Ascending aorta (tissue), 2 donors: ENCODE measurements at regions not wholly inside any gene's neighbourhood (a gene's known extent, or its start where the extent isn't known, plus 50 kb on each side); places are given as distances from the start of the nearest gene placed in this dataset.

Experiments used
- DNase-seq, 2 donors: peaks; one replicate each; pipeline ENCODE4 v3.0.0-alpha.2; 2019; ENCODE audit warnings: low spot score in 2 of 2
- H3K27ac ChIP-seq, 2 donors: fragments of 200-600 bp; sonication (generic); one replicate each; pipeline ENCODE4 v1.5.1; 2016 to 2017; ENCODE audit warnings: mild to moderate bottlenecking in 1 of 2
- H3K27me3 ChIP-seq: fragments of 200-600 bp; sonication (generic); one replicate; pipeline ENCODE4 v1.5.1; 2017
- H3K36me3 ChIP-seq, 2 donors: fragments of 200-600 bp; sonication (generic); one replicate each; pipeline ENCODE4 v1.5.1; 2016
- H3K4me1 ChIP-seq, 2 donors: fragments of 200-600 bp; sonication (generic); one replicate each; pipeline ENCODE4 v1.5.1; 2016 to 2017; ENCODE audit warnings: mild to moderate bottlenecking in 1 of 2
- H3K4me3 ChIP-seq, 2 donors: fragments of 200-600 bp; sonication (generic); one replicate each; pipeline ENCODE4 v1.5.1; 2016 to 2017; ENCODE audit warnings: mild to moderate bottlenecking in 1 of 2
- H3K9me3 ChIP-seq, 2 donors: fragments of 200-600 bp; sonication (generic); one replicate each; pipeline ENCODE4 v1.5.1; 2016
- intact Hi-C: fragments of 100-400 bp; cut with DNase I; formaldehyde crosslinking; loops from one replicate; pipeline ENCODE4 v1.15.1; 2023
- TF ChIP-seq, protein P1 (sequence below), 3 experiments: fragments of 200-600 bp in 2 of 3; fragments of 450-650 bp in 1 of 3; sonication (generic) in 2 of 3; IDR thresholded peaks; one replicate each; pipeline ENCODE4 v1.5.1; 2016 to 2019; ENCODE audit warnings: antibody characterized with exemption in 3 of 3, mild to moderate bottlenecking in 1 of 3, moderate library complexity in 1 of 3

- TF ChIP-seq, protein P1, sequence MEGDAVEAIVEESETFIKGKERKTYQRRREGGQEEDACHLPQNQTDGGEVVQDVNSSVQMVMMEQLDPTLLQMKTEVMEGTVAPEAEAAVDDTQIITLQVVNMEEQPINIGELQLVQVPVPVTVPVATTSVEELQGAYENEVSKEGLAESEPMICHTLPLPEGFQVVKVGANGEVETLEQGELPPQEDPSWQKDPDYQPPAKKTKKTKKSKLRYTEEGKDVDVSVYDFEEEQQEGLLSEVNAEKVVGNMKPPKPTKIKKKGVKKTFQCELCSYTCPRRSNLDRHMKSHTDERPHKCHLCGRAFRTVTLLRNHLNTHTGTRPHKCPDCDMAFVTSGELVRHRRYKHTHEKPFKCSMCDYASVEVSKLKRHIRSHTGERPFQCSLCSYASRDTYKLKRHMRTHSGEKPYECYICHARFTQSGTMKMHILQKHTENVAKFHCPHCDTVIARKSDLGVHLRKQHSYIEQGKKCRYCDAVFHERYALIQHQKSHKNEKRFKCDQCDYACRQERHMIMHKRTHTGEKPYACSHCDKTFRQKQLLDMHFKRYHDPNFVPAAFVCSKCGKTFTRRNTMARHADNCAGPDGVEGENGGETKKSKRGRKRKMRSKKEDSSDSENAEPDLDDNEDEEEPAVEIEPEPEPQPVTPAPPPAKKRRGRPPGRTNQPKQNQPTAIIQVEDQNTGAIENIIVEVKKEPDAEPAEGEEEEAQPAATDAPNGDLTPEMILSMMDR (IDR thresholded peaks at IDR 0.05) = no peak
- intact Hi-C loops = no loop called here
- no peak overlapping the region for H3K4me3 ChIP-seq
- no peaks in the 10 kb centered on the region for H3K36me3 ChIP-seq
- DNase-seq = no peak
- no peaks in the 10 kb centered on the region for H3K27me3 ChIP-seq
- no peak overlapping the region for H3K27ac ChIP-seq
- no peaks in the 10 kb centered on the region for H3K4me1 ChIP-seq
- H3K9me3 ChIP-seq = no peaks in the 10 kb centered on the region
These were observed 139.6 kb downstream of the SPATA31D1 start for GRCh38 chr9:82128011-82128696.

- H3K27ac ChIP-seq = no peak overlapping the region
- TF ChIP-seq, protein P1 (IDR thresholded peaks at IDR 0.05) = no peak
- no peak for DNase-seq
- no peaks in the 10 kb centered on the region for H3K4me1 ChIP-seq
- no peak overlapping the region for H3K4me3 ChIP-seq
- no peaks in the 10 kb centered on the region for H3K36me3 ChIP-seq
- no peaks in the 10 kb centered on the region for H3K27me3 ChIP-seq
- no peaks in the 10 kb centered on the region for H3K9me3 ChIP-seq
- intact Hi-C loops = no loop called here
These were observed 141.1 kb downstream of the SPATA31D1 start for GRCh38 chr9:82129708-82130107.

GRCh38 chr9:82130331-82131042 lies 141.9 kb downstream of the SPATA31D1 start:
- no peaks in the 10 kb centered on the region for H3K4me1 ChIP-seq
- TF ChIP-seq, protein P1 (IDR thresholded peaks at IDR 0.05) = no peak
- DNase-seq = no peak
- H3K4me3 ChIP-seq = no peak overlapping the region
- no peak overlapping the region for H3K27ac ChIP-seq
- intact Hi-C loops = no loop called here
- H3K36me3 ChIP-seq = no peaks in the 10 kb centered on the region
- no peaks in the 10 kb centered on the region for H3K9me3 ChIP-seq
- no peaks in the 10 kb centered on the region for H3K27me3 ChIP-seq

DNA sequence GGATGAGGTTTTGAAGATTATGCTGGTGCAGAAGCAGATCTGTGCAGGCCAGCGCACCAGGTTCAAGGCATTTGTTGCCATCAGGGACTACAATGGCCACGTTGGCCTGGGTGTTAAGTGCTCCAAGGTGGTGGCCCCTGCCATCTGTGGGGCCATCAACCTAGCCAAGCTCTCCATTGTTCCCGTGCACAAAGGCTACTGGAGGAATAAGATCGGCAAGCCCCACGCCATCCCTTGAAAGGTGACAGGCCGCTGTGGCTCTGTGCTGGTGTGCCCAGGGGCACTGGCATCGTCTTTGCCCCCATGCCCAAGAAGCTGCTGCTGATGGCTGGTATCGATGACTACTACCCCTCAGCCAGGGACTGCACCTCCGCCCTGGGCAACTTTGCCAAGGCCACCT lies 142.5 kb downstream of the SPATA31D1 start:
- intact Hi-C loops = no loop called here
- H3K9me3 ChIP-seq = no peaks in the 10 kb centered on the region
- H3K36me3 ChIP-seq = no peaks in the 10 kb centered on the region
- TF ChIP-seq, protein P1 (IDR thresholded peaks at IDR 0.05) = no peak
- no peaks in the 10 kb centered on the region for H3K27me3 ChIP-seq
- H3K4me3 ChIP-seq = no peak overlapping the region
- no peak for DNase-seq
- H3K27ac ChIP-seq = no peak overlapping the region
- H3K4me1 ChIP-seq = no peaks in the 10 kb centered on the region

- no peak overlapping the region for H3K4me3 ChIP-seq
- H3K36me3 ChIP-seq = no peaks in the 10 kb centered on the region
- no peak for DNase-seq
- no peaks in the 10 kb centered on the region for H3K9me3 ChIP-seq
- no peaks in the 10 kb centered on the region for H3K27me3 ChIP-seq
- intact Hi-C loops = no loop called here
- H3K4me1 ChIP-seq = no peaks in the 10 kb centered on the region
- TF ChIP-seq, protein P1 (IDR thresholded peaks at IDR 0.05) = no peak
- H3K27ac ChIP-seq = no peak overlapping the region
These were observed 143.5 kb downstream of the SPATA31D1 start for GRCh38 chr9:82132024-82132423.
